WERI-Rb-1 (cell line): ENCODE measurements at regions not wholly inside any gene's neighbourhood (a gene's known extent, or its start where the extent isn't known, plus 50 kb on each side); places are given as distances from the start of the nearest gene placed in this dataset.

ENCODE experiments used
- DNase-seq: peaks from one replicate; pipeline ENCODE4 v3.0.0-alpha.2; 2020
- H3K27ac ChIP-seq: fragments of 250-450 bp; sonication (Bioruptor Pico); 2 replicates; pipeline ENCODE4 v1.5.1; 2020; ENCODE audit warnings: mild to moderate bottlenecking, moderate library complexity
- H3K27me3 ChIP-seq: fragments of 250-450 bp; sonication (Bioruptor Pico); 2 replicates; pipeline ENCODE4 v1.5.1; 2021; ENCODE audit warnings: mild to moderate bottlenecking, low read depth, moderate library complexity; ENCODE audit not compliant: insufficient read depth, severe bottlenecking
- H3K36me3 ChIP-seq: fragments of 250-450 bp; sonication (Bioruptor Pico); 2 replicates; pipeline ENCODE4 v1.5.1; 2020; ENCODE audit warnings: mild to moderate bottlenecking, moderate library complexity
- H3K4me3 ChIP-seq: 2 replicates; pipeline ENCODE4 v1.5.1; 2011; ENCODE audit warnings: low read depth, mild to moderate bottlenecking, control low read depth, low read length
- H3K9me3 ChIP-seq: fragments of 250-450 bp; sonication (Bioruptor Pico); 2 replicates; pipeline ENCODE4 v1.5.1; 2021; ENCODE audit warnings: mild to moderate bottlenecking, moderate library complexity; ENCODE audit not compliant: severe bottlenecking
- CTCF ChIP-seq: IDR thresholded peaks from 2 replicates; pipeline ENCODE4 v1.5.1; 2011; ENCODE audit warnings: low read depth, mild to moderate bottlenecking, control low read depth, inconsistent platforms, low read length

GRCh38 chr5:3186736-3187405 is 408.8 kb upstream of the IRX1 start:
- H3K36me3 ChIP-seq, result no peaks in the 10 kb centered on the region
- no peak for DNase-seq
- H3K9me3 ChIP-seq, result no peaks in the 10 kb centered on the region
- no peak overlapping the region for H3K4me3 ChIP-seq
- no peak overlapping the region for H3K27ac ChIP-seq
- no peak for TF ChIP-seq CTCF
- peaks cover 100% of the 10 kb centered on the region for H3K27me3 ChIP-seq

DNA sequence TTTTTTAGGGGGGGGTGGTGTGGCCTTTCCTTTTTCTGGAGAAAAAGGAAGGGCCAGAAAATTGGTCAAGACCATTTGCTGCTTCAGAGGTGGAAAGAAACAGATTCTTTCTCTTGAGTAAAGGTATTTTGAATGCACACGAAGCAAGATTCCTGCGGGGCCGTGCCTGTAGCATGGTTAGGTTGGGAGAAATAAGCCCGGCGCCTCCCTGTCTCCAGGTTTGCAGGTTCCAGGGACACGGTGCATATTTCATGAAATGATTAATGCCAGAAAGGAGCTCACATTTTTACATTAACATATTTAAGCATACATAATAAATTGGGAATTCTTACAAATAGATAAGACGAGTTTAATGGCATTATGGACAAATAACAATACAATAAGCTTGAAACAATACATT is 409.5 kb upstream of the IRX1 start:
- peaks cover 100% of the 10 kb centered on the region for H3K27me3 ChIP-seq
- no peak for TF ChIP-seq CTCF
- H3K27ac ChIP-seq, result no peak overlapping the region
- no peak overlapping the region for H3K4me3 ChIP-seq
- no peak for DNase-seq
- H3K36me3 ChIP-seq, result no peaks in the 10 kb centered on the region
- no peaks in the 10 kb centered on the region for H3K9me3 ChIP-seq

- DNase-seq, result no peak
- no peak overlapping the region for H3K27ac ChIP-seq
- peaks cover 100% of the 10 kb centered on the region for H3K27me3 ChIP-seq
- no peak for TF ChIP-seq CTCF
- no peaks in the 10 kb centered on the region for H3K36me3 ChIP-seq
- H3K4me3 ChIP-seq, result no peak overlapping the region
- H3K9me3 ChIP-seq, result peaks cover 4% of the 10 kb centered on the region
Measured at GRCh38 chr5:3185488-3185887, 410.1 kb upstream of the IRX1 start.

DNA sequence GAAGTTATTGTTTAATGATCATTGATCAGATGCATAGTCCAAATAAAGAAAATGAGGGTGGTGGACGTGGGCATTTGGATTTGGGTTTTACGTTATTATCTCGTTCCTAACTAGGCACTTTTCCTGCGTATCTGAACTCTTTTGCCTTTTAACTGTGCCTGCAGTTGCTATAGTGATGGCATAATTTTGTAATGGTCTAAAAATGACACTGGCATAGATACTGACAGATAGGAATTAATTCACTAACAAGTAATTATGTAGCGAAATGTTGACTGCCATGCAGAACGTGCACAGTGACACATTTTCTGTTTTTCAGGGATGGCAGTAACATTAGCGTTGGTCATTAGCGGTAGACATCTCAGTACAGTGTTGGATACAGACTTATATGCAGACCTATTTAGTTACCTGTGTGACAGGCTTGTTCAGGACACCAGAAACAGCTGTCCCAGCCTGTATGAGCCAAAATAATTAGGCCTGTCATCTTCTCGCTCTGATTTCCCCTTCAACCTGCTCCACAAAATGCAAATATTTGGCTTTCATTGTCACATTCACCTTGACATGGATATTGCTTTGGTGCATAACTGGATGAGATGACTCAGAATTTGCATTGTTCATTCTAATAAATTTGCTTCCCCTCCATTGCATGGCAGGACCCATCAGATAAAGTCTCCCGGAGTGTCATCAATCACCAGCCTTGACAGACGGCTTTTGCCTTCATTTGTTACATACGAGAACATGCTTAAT is 413.3 kb upstream of the IRX1 start:
- H3K9me3 ChIP-seq, result peaks cover 4% of the 10 kb centered on the region
- H3K4me3 ChIP-seq, result no peak overlapping the region
- H3K27me3 ChIP-seq, result peaks cover 100% of the 10 kb centered on the region
- DNase-seq, result no peak
- TF ChIP-seq CTCF, result no peak
- no peaks in the 10 kb centered on the region for H3K36me3 ChIP-seq
- H3K27ac ChIP-seq, result no peak overlapping the region

DNA sequence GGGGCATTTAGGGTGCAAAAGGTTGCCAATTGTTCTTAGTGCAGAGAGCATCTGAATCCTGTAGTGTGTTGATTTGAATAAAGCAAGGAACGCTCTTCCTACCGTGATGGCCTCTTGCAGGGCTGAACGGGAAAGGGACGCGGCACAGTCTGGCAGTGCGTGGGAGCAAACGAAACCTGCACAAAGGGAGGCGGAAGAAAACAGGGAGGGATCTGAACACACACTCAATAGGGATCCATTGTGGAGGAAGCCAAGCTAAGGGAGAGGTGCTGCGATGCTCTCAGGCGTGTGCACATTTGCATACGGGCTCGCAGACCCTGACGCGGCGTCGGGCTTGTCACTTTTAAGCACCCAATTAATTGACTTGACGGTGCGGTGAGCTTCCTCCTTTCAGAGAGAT is 414.0 kb upstream of the IRX1 start:
- H3K27ac ChIP-seq, result no peak overlapping the region
- no peak for DNase-seq
- TF ChIP-seq CTCF, result no peak
- H3K36me3 ChIP-seq, result no peaks in the 10 kb centered on the region
- peaks cover 4% of the 10 kb centered on the region for H3K9me3 ChIP-seq
- no peak overlapping the region for H3K4me3 ChIP-seq
- peaks cover 100% of the 10 kb centered on the region for H3K27me3 ChIP-seq
